ENCODE measurements at regions not wholly inside any gene's neighbourhood (a gene's known extent, or its start where the extent isn't known, plus 50 kb on each side); places are given as distances from the start of the nearest gene placed in this dataset.

DNA sequence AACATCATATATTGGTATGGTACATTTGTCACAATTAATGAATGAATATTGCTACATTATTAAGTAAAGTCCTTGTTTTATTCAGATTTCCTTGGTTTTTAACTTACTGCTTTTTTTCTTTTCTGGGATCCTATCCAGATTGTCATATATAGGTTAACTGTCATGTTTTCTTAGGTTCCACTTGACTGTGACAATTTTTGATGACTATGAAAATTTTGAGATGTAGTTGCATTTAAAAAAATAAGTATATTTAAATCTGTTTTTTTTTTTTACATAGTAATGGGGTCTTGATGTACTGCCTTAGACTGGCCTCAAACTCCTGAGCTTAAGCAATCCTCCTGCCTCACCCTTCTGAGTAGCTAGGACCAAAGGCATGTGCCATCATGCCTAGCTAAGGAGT is 76.8 kb downstream of the ATP6V1G3 start:
- no peaks in the 10 kb centered on the region for H3K79me2 ChIP-seq (ENCODE audit: insufficient read depth, low read depth, low read length)
- POLR2A ChIA-PET, result interaction anchor here (0.6 to 1.0 kb wide), 2 partner anchors 153 to 226 kb away, joined by 3 to 4 read pairs; no protein-coding TSS in a partner anchor

DNA sequence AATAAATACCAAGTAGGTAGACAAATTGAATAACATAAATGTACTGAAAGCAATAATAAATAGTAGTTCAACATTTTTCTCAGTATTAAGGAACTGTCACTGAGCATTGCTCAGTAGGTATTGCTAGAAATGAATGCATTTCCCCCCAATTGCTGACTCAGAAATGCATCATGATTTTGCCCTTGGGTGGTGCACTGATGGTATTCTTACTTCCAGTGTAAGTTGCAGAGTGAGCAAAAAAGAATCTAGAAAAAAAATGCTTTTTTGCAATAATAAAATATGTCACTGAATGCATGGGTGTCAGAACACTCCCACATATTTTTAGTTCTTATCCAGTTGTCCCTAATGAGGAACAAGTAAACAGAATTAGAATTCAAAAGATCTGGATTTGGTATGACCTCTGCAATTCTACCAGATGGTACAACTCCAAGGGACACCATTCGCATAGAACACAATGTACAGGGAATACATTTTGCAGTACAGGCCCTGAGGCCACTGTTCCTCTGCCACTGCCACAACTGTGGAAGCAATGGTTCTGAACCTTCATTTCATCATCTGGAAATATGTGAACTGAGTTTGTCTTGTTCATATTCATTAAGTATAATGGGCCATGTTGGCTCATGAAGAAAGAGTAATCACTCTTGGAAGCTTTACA is 78.0 kb downstream of the ATP6V1G3 start:
- H2AFZ ChIP-seq (ENCODE audit: low read length), result no peak overlapping the region
- ChIA-PET POLR2A (no interaction called here), CTCF (ENCODE audit: unreplicated experiment) (no interaction called here)
- DNase-seq (ENCODE audit: low spot score), result no peak
- no peak overlapping the region for H3K27ac ChIP-seq (ENCODE audit: low read depth, low read length, poor library complexity, severe bottlenecking)
- H3K36me3 ChIP-seq (ENCODE audit: insufficient read depth, low read length), result no peaks in the 10 kb centered on the region
- H3K4me1 ChIP-seq (ENCODE audit: insufficient read depth, low read length, poor library complexity, severe bottlenecking), result no peaks in the 10 kb centered on the region
- no peak overlapping the region for H3K4me3 ChIP-seq (ENCODE audit: low read depth, low read length, poor library complexity, severe bottlenecking)
- no peaks in the 10 kb centered on the region for H4K20me1 ChIP-seq (ENCODE audit: insufficient read depth, low read length)
- no peaks in the 10 kb centered on the region for H3K9me2 ChIP-seq (ENCODE audit: insufficient read depth, low read length)
- H3K4me2 ChIP-seq (ENCODE audit: low read length), result no peak overlapping the region
- BruUV-seq (replicated peaks), result no TSS peak
- intact Hi-C loops (cut with micrococcal nuclease; ENCODE audit: unreplicated experiment), result loop anchor here (1.0 to 10.0 kb wide), 3 partner anchors 374 to 938 kb away; no protein-coding TSS in a partner anchor
- no peaks in the 10 kb centered on the region for H3K9me3 ChIP-seq (ENCODE audit: low read length)
- TF ChIP-seq, protein P1, sequence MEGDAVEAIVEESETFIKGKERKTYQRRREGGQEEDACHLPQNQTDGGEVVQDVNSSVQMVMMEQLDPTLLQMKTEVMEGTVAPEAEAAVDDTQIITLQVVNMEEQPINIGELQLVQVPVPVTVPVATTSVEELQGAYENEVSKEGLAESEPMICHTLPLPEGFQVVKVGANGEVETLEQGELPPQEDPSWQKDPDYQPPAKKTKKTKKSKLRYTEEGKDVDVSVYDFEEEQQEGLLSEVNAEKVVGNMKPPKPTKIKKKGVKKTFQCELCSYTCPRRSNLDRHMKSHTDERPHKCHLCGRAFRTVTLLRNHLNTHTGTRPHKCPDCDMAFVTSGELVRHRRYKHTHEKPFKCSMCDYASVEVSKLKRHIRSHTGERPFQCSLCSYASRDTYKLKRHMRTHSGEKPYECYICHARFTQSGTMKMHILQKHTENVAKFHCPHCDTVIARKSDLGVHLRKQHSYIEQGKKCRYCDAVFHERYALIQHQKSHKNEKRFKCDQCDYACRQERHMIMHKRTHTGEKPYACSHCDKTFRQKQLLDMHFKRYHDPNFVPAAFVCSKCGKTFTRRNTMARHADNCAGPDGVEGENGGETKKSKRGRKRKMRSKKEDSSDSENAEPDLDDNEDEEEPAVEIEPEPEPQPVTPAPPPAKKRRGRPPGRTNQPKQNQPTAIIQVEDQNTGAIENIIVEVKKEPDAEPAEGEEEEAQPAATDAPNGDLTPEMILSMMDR (conservative IDR thresholded peaks at IDR 0.05; ENCODE audit: low read length), result no peak
- TF ChIP-seq EZH2phosphoT487 (IDR thresholded peaks at IDR 0.05; ENCODE audit: borderline replicate concordance, low read depth, low read length), result no peak
- no peaks in the 10 kb centered on the region for H3K79me2 ChIP-seq (ENCODE audit: insufficient read depth, low read depth, low read length)

More for the DNA sequence above, 76.8 kb downstream of the ATP6V1G3 start:
- CTCF ChIA-PET (ENCODE audit: unreplicated experiment), result no interaction called here
- Histone ChIP-seq H3K4me1 (ENCODE audit: insufficient read depth, low read length, poor library complexity, severe bottlenecking) (no peaks in the 10 kb centered on the region), H2AFZ (ENCODE audit: low read length) (no peak overlapping the region), H3K4me2 (ENCODE audit: low read length) (no peak overlapping the region), H4K20me1 (ENCODE audit: insufficient read depth, low read length) (no peaks in the 10 kb centered on the region), H3K9me3 (ENCODE audit: low read length) (no peaks in the 10 kb centered on the region), H3K4me3 (ENCODE audit: low read depth, low read length, poor library complexity, severe bottlenecking) (no peak overlapping the region), H3K27ac (ENCODE audit: low read depth, low read length, poor library complexity, severe bottlenecking) (no peak overlapping the region), H3K36me3 (ENCODE audit: insufficient read depth, low read length) (no peaks in the 10 kb centered on the region), H3K9me2 (ENCODE audit: insufficient read depth, low read length) (no peaks in the 10 kb centered on the region)
- TF ChIP-seq, protein P1 (conservative IDR thresholded peaks at IDR 0.05; ENCODE audit: low read length), result no peak
- TF ChIP-seq EZH2phosphoT487 (IDR thresholded peaks at IDR 0.05; ENCODE audit: borderline replicate concordance, low read depth, low read length), result no peak
- DNase-seq (ENCODE audit: low spot score), result no peak
- BruUV-seq (replicated peaks), result no TSS peak
- intact Hi-C loops (cut with micrococcal nuclease; ENCODE audit: unreplicated experiment), result loop anchor here (1.0 to 10.0 kb wide), 3 partner anchors 375 to 939 kb away; no protein-coding TSS in a partner anchor

DNA sequence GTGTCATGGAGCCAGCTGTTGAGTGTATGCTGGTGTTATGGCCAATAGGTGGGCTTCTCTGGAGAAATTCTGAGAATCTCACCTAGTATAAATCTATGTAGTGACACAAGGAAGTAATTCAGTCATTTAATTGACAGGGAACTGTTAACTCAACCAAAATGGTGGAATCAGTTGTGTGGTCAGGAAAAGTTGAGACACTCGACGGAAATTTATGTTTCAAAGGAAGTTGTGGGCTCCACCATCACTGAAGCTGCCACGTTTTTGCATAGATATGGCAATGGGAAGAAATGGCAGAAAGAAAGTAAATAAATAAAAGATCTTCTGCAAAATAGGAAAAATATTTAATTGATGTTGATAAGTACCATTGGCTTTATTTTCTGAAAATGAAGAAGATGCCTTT is 84.5 kb downstream of the ATP6V1G3 start:
- ChIA-PET POLR2A (no interaction called here), CTCF (ENCODE audit: unreplicated experiment) (no interaction called here)
- H3K36me3 ChIP-seq (ENCODE audit: insufficient read depth, low read length), result no peaks in the 10 kb centered on the region
- no peak overlapping the region for H2AFZ ChIP-seq (ENCODE audit: low read length)
- no peaks in the 10 kb centered on the region for H3K9me3 ChIP-seq (ENCODE audit: low read length)
- H4K20me1 ChIP-seq (ENCODE audit: insufficient read depth, low read length), result no peaks in the 10 kb centered on the region
- H3K4me3 ChIP-seq (ENCODE audit: low read depth, low read length, poor library complexity, severe bottlenecking), result no peak overlapping the region
- TF ChIP-seq EZH2phosphoT487 (IDR thresholded peaks at IDR 0.05; ENCODE audit: borderline replicate concordance, low read depth, low read length), result no peak
- TF ChIP-seq, protein P1 (conservative IDR thresholded peaks at IDR 0.05; ENCODE audit: low read length), result no peak
- no peaks in the 10 kb centered on the region for H3K4me1 ChIP-seq (ENCODE audit: insufficient read depth, low read length, poor library complexity, severe bottlenecking)
- H3K4me2 ChIP-seq (ENCODE audit: low read length), result no peak overlapping the region
- no peak overlapping the region for H3K27ac ChIP-seq (ENCODE audit: low read depth, low read length, poor library complexity, severe bottlenecking)
- no TSS peak for BruUV-seq (replicated peaks)
- no peaks in the 10 kb centered on the region for H3K79me2 ChIP-seq (ENCODE audit: insufficient read depth, low read depth, low read length)
- H3K9me2 ChIP-seq (ENCODE audit: insufficient read depth, low read length), result no peaks in the 10 kb centered on the region
- no peak for DNase-seq (ENCODE audit: low spot score)
- intact Hi-C loops (cut with micrococcal nuclease; ENCODE audit: unreplicated experiment), result no loop called here

Data from OCI-LY7 (cell line).